NCI-H1105 treated with DMSO at 0.1 percent for 48 hours (cell line): ENCODE measurements at regions not wholly inside any gene's neighbourhood (a gene's known extent, or its start where the extent isn't known, plus 50 kb on each side); places are given as distances from the start of the nearest gene placed in this dataset.
"Not testable (repeated sequence)": the region's sequence is repeated elsewhere in the genome, so short reads cannot be mapped to it uniquely, and the experiment has no call there.

ENCODE experiments used
- DNase-seq: peaks from one replicate; lab custom pipeline; 2025; lab: John Stamatoyannopoulos, UW

GRCh38 chr6:157727629-157728182 is 95.3 kb upstream of the SNX9 start:
- DNase-seq: no peak

GRCh38 chr6:157728183-157728881 is 94.7 kb upstream of the SNX9 start:
- DNase-seq: no peak

GRCh38 chr6:157731221-157731620 is 91.8 kb upstream of the SNX9 start:
- no peak for DNase-seq

DNA sequence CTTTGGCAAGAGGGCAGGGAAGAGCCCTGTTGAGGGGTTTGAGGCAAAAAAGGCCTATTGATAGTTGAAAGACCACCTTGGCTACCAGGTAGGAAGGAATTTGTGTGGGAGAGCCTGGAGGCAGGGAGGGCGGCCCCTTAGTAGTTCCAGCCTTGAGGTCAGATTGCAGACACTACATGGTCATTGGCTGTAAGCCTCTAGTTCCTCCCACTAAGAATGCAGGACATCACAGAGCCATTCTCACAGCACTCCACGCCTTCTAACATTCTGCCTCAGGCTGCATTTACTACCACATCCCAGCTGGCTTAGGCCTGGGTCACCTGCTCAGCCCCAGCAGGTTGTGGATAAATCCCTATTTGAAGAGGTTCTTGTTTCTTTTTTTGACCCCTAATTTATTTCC is 91.0 kb upstream of the SNX9 start:
- DNase-seq: no peak

- DNase-seq: no peak
Observed at GRCh38 chr6:157732416-157733161, 90.5 kb upstream of the SNX9 start.

DNA sequence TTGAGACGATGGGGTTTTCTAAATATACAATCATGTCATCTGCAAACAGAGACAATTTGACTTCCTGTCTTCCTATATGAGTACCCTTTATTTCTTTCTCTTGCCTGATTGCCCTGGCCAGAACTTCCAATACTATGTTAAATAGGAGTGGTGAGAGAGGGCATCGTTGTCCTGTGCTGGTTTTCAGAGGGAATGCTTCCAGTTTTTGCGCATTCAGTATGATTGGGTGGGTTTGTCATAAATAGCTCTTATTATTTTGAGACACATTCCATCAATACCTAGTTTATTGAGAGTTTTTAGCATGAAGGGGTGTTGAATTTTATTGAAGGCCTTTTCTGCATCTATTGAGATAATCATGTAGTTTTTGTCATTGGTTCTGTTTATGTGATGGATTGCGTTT is 86.5 kb upstream of the SNX9 start:
- not testable (repeated sequence) for DNase-seq

- no peak for DNase-seq
Observed at GRCh38 chr6:157741321-157741947, 81.6 kb upstream of the SNX9 start.

GRCh38 chr6:157741948-157742556 is 81.0 kb upstream of the SNX9 start:
- no peak for DNase-seq

- DNase-seq: no peak
Observed at GRCh38 chr6:157744102-157744601, 78.9 kb upstream of the SNX9 start.

GRCh38 chr6:157746897-157747296 is 76.1 kb upstream of the SNX9 start:
- no peak for DNase-seq

DNA sequence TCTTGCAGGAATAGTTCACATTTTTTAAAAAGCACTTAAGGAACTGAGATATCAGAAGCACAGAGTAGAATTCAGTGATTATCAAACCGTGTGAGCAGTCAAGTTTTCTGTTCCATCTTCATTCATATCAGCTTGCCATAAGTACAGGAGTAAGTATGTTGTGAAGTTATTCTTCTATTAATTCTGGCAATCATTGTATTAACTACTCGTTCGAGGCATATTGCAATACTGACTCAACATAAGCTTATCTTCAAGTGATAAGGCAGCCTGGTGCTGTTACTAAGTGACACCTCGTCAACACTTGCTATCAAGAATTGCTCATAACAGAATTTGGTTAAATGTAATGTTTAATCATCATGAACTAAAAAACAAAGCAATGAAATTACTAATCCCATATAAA is 75.7 kb upstream of the SNX9 start:
- DNase-seq: no peak

DNA sequence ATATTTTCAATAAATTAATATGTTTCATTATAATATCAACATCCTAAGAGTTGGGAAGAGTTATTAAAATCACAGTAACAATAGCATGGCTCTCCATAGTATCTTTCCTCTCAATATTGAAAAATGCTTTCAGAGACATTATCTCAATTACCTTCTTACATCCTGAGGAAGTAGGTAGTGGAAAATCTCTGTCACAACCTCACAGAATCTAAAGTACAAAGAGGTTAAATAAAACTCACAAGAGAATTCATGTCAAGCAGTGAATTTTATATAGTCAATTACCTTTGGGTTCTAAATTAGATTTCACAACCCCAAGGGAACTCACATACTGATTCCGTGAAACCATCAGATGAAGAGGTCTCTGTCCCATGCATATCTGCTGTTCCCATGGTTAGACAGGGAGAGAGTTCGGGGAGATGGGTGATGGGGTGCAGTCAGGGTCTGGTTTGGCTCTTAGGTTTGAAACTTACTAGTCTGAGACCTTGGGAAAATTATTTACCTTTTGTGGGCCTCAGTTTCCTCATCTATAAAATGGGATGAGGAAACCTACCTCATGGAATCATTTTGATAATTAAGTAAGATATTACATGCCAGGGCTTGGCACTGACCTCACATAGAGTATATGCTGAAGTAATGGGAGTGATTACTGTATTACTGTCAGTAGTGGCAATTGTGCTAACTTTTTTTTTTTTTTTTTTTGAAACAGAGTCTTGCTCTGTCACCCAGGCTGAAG is 74.0 kb upstream of the SNX9 start:
- no peak for DNase-seq

DNA sequence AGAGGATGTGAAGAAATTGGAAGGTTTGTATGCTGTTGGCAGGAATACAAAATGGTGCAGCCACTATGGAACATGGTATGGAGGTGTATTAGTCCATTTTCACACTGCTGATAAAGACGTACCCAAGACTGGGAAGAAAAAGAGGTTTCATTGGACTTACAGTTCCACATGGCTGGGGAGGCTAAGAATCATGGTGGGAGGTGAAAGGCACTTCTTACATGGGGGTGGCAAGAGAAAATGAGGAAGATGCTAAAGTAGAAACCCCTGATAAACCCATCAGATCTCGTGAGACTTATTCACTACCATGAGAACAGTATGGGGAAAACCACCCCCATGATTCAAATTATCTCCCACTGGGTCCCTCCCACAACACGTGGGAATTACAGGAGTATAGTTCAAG is 72.1 kb upstream of the SNX9 start:
- DNase-seq: not testable (repeated sequence)

DNA sequence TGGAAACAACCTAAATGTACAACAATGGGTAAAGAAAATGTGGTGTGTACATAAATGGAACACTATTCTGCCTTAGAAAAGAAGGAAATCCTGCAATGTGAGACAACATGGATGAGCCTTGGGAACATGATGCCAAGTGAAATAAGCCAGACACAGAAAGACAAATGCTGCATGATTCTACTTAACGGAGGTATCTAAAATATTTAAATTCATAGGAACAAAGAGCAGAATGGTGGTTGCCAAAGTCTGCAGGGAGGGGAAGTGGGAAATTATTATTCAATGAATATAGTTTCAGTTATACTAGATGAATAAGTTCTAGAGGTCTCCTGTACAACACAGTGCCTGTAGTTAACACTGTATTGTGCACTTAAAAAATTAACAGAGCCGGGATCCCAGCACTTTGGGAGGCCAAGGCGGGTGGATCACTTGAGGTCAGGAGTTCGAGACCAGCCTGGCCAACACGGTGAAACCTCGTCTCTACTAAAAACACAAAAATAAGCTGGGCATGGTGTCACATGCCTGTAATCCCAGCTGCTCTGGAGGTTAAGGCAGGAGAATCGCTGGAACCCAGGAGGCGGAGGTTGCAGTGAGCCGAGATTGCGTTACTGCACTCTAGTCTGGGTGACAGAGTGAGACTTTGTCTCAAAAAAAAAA is 71.4 kb upstream of the SNX9 start:
- DNase-seq: no peak

DNA sequence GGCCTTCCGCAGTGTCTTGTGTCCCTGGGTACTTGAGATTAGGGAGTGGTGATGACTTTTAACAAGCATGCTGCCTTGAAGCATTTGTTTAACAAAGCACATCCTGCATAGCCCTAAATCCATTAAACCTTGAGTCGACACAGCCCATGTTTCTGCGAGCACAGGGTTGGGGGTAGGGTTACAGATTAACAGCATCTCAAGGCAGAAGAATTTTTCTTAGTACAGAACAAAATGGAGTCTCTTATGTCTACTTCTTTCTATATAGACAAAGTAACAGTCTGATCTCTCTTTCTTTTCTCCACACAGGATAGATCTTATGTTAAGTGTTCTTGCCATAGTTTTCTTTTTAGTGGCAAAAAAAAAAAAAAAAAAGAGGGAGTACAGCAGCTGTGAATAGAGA is 70.2 kb upstream of the SNX9 start:
- not testable (repeated sequence) for DNase-seq

DNA sequence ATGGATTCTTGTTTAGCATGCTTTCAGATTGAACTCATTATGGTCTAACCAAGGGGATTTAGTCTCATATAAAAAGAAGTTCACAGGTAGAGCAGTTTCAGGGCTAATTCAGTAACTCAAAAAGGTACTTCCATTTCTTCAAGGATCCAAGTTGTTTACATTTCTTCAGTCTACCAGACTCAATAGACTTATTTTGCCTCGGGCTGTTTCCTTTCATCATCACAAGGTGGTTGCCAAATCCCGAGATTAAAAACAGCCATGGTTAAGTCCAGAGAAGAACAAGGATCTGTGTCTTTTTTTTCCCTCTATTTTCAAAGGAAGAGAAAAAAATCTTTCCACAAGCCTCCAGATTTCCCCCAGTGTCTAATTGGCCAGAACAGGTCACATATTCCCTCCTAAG is 69.8 kb upstream of the SNX9 start:
- no peak for DNase-seq

DNA sequence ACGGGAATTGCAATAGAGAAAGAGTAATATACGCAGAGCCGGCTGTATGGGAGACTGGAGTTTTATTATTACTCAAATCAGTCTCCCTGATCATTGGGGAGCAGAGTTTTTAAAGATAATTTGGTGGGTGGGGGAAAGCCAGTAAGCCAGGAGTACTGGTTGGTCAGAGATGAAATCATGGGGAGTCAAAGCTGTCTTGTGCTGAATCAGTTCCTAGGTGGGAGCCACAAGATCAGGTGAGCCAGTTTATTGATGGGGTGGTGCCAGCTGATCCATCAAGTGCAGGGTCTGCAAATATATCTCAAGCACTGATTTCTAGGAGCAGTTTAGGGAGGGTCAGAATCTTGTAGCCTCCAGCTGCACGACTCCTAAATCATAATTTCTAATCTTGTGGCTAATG is 69.2 kb upstream of the SNX9 start:
- DNase-seq: not testable (repeated sequence)

- no peak for DNase-seq
Observed at GRCh38 chr6:157754351-157754750, 68.7 kb upstream of the SNX9 start.

- no peak for DNase-seq
Observed at GRCh38 chr6:157755032-157755745, 67.9 kb upstream of the SNX9 start.

DNA sequence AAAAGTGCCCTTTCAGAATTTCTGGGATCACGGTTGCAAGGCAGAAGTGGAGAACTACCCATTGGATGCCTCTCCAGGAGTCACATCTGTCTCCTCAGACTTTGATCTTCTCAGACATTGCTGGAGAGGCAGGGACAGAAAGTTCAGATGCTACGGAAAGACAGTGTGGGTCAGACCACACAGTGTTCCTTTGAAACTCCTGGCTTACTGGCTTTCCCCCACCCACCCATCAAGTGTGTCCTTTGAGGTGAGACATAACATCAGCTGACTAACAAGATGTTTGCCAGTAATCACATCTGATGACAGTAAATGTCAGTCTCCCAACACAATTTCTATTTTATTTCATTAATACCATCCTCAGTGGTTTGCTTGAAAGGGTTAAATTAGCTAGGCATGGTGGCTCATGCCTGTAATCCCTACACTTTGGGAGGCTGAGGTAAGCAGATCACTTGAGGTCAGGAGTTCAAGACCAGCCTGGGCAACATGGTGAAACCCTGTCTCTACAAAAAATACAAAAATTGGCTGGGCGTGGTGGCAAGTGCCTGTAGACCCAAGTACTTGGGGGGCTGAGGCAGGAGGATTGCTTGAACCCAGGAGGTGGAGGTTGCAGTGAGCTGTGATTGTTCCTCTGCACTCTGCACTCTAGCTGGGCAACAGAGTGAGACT is 67.2 kb upstream of the SNX9 start:
- no peak for DNase-seq
